ENCODE measurements at regions not wholly inside any gene's neighbourhood (a gene's known extent, or its start where the extent isn't known, plus 50 kb on each side); places are given as distances from the start of the nearest gene placed in this dataset.

GRCh38 chr11:130744794-130745193 is 171.5 kb downstream of the SNX19 start:
- no peak for DNase-seq

- DNase-seq: no peak
These were observed 167.1 kb downstream of the SNX19 start for GRCh38 chr11:130749216-130749615.

- DNase-seq: no peak
These were observed 155.7 kb downstream of the SNX19 start for GRCh38 chr11:130760515-130761125.

GRCh38 chr11:130761560-130762220 is 154.6 kb downstream of the SNX19 start:
- no peak for DNase-seq

GRCh38 chr11:130762638-130763037 is 153.6 kb downstream of the SNX19 start:
- DNase-seq: peak; percentile 75

- no peak for DNase-seq
These were observed 152.9 kb downstream of the SNX19 start for GRCh38 chr11:130763087-130763980.

- no peak for DNase-seq
These were observed 150.9 kb downstream of the SNX19 start for GRCh38 chr11:130765406-130765805.

- DNase-seq: no peak
These were observed 150.2 kb downstream of the SNX19 start for GRCh38 chr11:130765951-130766649.

GRCh38 chr11:130766650-130767565 is 149.4 kb downstream of the SNX19 start:
- no peak for DNase-seq

GRCh38 chr11:130769782-130770535 is 146.3 kb downstream of the SNX19 start:
- DNase-seq: no peak

- DNase-seq: no peak
These were observed 144.6 kb downstream of the SNX19 start for GRCh38 chr11:130771708-130772107.

GRCh38 chr11:130772266-130773227 is 143.7 kb downstream of the SNX19 start:
- DNase-seq: no peak

- DNase-seq: no peak
These were observed 142.9 kb downstream of the SNX19 start for GRCh38 chr11:130773244-130773820.

- no peak for DNase-seq
These were observed 141.6 kb downstream of the SNX19 start for GRCh38 chr11:130774703-130775102.

GRCh38 chr11:130775306-130776060 is 140.8 kb downstream of the SNX19 start:
- DNase-seq: no peak

- DNase-seq: no peak
These were observed 140.2 kb downstream of the SNX19 start for GRCh38 chr11:130776061-130776419.

GRCh38 chr11:130778026-130778425 is 138.3 kb downstream of the SNX19 start:
- no peak for DNase-seq

GRCh38 chr11:130778705-130779104 is 137.6 kb downstream of the SNX19 start:
- DNase-seq: no peak

GRCh38 chr11:130779267-130779666 is 137.0 kb downstream of the SNX19 start:
- DNase-seq: no peak
